Ovary (tissue), 7 donors: ENCODE measurements at regions not wholly inside any gene's neighbourhood (a gene's known extent, or its start where the extent isn't known, plus 50 kb on each side); places are given as distances from the start of the nearest gene placed in this dataset. TPM values are rescaled to one million over a fixed set of nuclear protein-coding genes. Genes with fewer than 3 reads are reported as not detected.
"Not testable (repeated sequence)": the region's sequence is repeated elsewhere in the genome, so short reads cannot be mapped to it uniquely, and the experiment has no call there.

Experiments used
- DNase-seq, 5 donors: peaks; one replicate each; pipeline ENCODE4 v3.0.0-alpha.2; 2019 to 2020
- H3K27ac ChIP-seq, 2 donors: fragments of 200-600 bp; one replicate each; pipeline versions ENCODE4 v1.5.1 to v1.8.0; 2019 to 2022
- H3K27me3 ChIP-seq: fragments of 200-600 bp; one replicate; pipeline ENCODE4 v1.8.0; 2022
- H3K36me3 ChIP-seq: fragments of 200-600 bp; sonication (generic); one replicate; pipeline ENCODE4 v1.5.1; 2019
- H3K4me1 ChIP-seq: one replicate; pipeline ENCODE4 v1.8.1; 2013; ENCODE audit warnings: mild to moderate bottlenecking, moderate library complexity; ENCODE audit not compliant: insufficient read depth
- H3K4me3 ChIP-seq: fragments of 200-600 bp; sonication (generic); one replicate; pipeline ENCODE4 v1.5.1; 2017
- H3K9me3 ChIP-seq, 2 donors: fragments of 200-600 bp in 1 of 2; sonication (generic) in 1 of 2; one replicate each; pipeline versions ENCODE4 v1.5.1 to v1.8.1; 2013 to 2019; ENCODE audit warnings: mild to moderate bottlenecking in 1 of 2, moderate library complexity in 1 of 2
- WGBS, 3 donors: extraction: QIAGEN DNeasy Blood & Tissue Kit in 1 of 3; methylation state at CpG; one replicate each; pipeline versions ENCODE4 v1.1.5 to v1.1.7; 2013 to 2017; 5-methylcytosine and 5-hydroxymethylcytosine counted together
- intact Hi-C, 4 donors: fragments of 100-400 bp; cut with DNase I; formaldehyde crosslinking; loops; one replicate each; pipeline versions ENCODE4 v1.11.0 to v1.15.1; 2022 to 2023
- small RNA-seq: library from RNA; depleted of rRNA; stranded (forward); fragments of <200 nt; gene quantifications from one replicate; pipeline ENCODE3, GENCODE V24; 2016
- donor health status: DM: no; HTN: no; CAD: no; lungs with moderate emphysema.
- donor health status: DM: no; HTN: no; CAD: no.
- donor health status: Bipolar disorder and iron deficiency.
- donor health status: DM: no; HTN: no; CAD: no.
- donor health status: DM: yes; HTN: yes; CAD: no.

DNA sequence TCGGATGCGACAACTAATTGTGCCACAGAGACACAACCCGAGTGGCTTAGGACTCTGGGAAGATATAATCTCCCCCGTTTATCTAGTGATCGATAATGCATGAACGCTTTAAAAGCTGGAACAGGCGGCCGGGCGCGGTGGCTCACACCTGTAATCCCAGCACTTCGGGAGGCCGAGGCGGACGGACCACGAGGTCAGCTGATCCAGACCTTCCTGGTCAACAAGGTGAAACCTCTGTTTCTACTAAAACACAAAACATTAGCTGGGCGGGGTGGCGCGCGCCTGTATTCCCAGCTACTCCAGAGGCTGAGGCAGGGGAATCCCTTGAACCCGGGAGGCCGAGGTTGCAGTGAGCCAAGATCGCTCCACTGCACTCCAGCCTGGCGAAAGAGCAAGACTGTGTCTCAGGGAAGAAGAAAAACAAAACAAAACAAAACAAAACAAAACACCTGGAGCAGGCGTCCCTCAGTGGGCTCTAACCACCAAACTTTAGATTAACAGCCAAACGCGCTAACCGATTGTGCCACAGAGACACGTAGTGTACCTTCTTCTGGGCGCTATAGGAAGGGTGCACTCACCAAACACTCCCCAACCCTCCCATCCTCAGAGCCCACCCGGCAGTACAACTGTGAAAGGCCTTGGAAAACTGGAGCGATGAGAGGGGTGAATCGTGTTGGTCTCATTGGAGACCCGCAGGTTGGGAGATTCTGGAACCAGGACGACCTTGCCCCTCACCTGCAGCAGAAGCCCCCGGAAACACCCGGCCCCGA is 53.3 kb upstream of the PPIAL4F start:
- H3K4me3 ChIP-seq, H3K36me3 ChIP-seq, DNase-seq, intact Hi-C loops, H3K27ac ChIP-seq, H3K4me1 ChIP-seq, H3K27me3 ChIP-seq, H3K9me3 ChIP-seq: not testable (repeated sequence)
- 65 to 76% (median 72%) methylated on average over 31 to 33 of the region's 37 CpGs for WGBS, 3 donors

Small RNA genes lying in the stretch of these regions (small RNA-seq; reads per million reads assigned to genes)
- gene RF00003: not detected
